Upper lobe of left lung (tissue), 4 donors: ENCODE measurements at regions not wholly inside any gene's neighbourhood (a gene's known extent, or its start where the extent isn't known, plus 50 kb on each side); places are given as distances from the start of the nearest gene placed in this dataset.

Source experiments
- POLR2A ChIP-seq, 4 donors: fragments of 450-650 bp; IDR thresholded peaks; one replicate each; pipeline ENCODE4 v1.5.1; 2016 to 2017; ENCODE audit warnings: antibody characterized with exemption in 4 of 4, mild to moderate bottlenecking in 2 of 4
- POLR2AphosphoS5 ChIP-seq, 2 donors: sonication (generic); formaldehyde crosslinking; IDR thresholded peaks; one replicate each; pipeline ENCODE4 v1.5.1; 2017; ENCODE audit warnings: antibody characterized with exemption in 2 of 2

DNA sequence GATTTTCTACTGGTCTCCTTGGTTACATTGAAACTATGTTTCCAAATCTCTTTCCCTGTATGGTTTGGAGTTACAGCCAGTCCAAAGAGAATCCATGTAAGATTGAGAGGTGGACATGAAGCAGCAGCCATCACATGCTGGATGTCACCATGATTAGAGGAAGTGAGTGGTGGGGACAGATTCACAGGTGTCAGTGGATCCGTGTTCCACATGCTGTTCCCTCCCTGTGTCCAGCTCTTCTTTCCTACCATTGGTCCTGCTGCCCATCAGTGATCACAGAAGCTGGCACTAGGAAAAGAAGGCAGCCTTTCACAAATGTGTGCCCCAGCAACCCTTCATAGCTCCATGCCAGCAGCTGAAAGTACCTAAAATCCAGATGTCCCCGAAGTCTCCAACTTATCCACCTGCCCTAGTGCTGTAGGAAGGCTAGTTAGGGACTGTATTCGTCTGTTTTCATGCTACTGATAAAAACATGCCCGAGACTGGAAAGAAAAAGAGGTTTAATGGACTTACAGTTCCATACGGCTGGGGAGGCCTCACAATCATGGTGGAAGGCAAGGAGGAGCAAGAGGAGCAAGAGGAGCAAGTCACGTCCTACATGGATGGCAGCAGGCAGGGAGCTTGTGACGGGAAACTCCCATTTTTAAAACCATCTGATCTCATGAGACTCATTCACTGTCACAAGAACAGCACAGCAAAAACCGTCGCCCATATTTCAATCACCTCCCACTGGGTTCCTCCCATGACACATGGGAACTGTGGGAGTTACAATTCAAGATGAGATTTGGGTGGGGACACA, 207.5 kb downstream of the INSIG2 start:
- TF ChIP-seq POLR2A (IDR thresholded peaks at IDR 0.05) (no peak), POLR2AphosphoS5 (IDR thresholded peaks at IDR 0.05) (no peak)
